ENCODE measurements at regions not wholly inside any gene's neighbourhood (a gene's known extent, or its start where the extent isn't known, plus 50 kb on each side); places are given as distances from the start of the nearest gene placed in this dataset.
"Not testable (repeated sequence)": the region's sequence is repeated elsewhere in the genome, so short reads cannot be mapped to it uniquely, and the experiment has no call there.

- DNase-seq: no peak
Measured at GRCh38 chr10:94232711-94233383, 129.9 kb downstream of the NOC3L start.

GRCh38 chr10:94235461-94235860 is 127.3 kb downstream of the NOC3L start:
- DNase-seq: no peak

GRCh38 chr10:94238006-94238617 is 124.6 kb downstream of the NOC3L start:
- no peak for DNase-seq

- DNase-seq: no peak
Measured at GRCh38 chr10:94239696-94240095, 123.0 kb downstream of the NOC3L start.

- DNase-seq: no peak
Measured at GRCh38 chr10:94240491-94240890, 122.2 kb downstream of the NOC3L start.

GRCh38 chr10:94240901-94241300 is 121.8 kb downstream of the NOC3L start:
- DNase-seq: no peak

DNA sequence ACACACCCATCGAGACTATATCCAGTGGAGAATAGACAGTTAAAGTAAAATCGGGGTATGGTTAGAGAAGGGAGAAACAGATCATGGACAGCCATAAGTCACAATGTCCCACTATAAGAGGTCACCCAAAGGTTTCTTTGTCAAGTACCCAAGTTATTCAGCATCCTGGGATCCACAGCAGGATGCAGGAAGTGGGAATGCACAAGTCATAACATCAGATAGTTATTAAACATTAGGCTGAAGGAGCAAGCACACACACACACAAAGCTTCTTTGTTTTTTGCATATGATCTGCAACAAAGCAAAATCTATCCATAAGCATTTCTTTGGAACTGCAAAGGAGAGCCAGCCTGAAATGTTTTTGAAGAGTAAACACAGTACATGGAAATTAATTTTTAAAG is 111.6 kb downstream of the NOC3L start:
- no peak for DNase-seq

DNA sequence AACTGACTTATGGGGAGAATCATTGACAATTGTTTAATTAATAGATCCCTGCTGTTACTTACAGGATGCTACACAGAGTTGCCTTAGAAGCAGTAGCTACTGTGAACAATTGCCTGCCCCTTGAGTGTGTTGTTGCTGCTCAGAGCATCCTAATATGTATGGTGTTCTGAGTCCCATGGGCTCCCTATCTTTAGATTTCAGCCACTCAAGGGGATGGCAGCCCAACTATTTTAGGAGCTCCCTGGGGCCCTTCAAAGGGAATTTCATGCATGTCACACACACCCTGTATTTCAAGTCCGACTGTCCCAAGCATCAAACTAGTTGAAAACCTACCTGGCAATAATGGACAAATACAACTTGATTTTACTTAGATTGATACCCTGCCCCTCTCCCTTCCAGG is 111.2 kb downstream of the NOC3L start:
- DNase-seq: no peak

DNA sequence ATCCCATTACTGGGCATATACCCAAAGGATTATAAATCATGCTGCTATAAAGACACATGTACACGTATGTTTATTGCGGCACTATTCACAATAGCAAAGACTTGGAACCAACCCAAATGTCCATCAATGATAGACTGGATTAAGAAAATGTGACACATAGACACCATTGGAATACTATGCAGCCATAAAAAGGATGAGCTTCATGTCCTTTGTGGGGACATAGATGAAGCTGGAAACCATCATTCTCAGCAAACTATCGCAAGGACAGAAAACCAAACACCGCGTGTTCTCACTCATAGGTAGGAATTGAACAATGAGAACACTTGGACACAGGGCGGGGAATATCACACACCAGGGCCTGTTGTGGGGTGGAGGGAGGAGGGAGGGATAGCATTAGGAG is 105.3 kb downstream of the NOC3L start:
- DNase-seq: not testable (repeated sequence)

DNA sequence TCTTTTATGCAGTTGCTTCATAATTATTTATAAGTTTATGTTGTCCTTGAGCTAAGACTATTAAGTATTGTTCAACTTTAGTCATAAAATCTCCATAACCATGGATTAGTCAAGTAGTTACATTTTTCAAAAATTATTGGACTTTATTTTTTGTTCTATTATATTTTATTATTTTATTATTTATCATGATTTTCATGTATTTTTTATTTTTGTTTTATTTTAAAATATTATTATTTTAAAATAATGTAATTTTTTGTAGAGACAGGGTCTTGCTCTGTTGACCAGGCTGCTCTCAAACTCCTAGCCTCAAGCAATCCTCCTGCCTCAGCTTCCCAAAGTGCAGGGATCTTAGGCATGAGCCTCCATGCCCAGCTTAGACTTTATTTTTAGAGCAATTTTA is 102.3 kb downstream of the NOC3L start:
- no peak for DNase-seq

DNA sequence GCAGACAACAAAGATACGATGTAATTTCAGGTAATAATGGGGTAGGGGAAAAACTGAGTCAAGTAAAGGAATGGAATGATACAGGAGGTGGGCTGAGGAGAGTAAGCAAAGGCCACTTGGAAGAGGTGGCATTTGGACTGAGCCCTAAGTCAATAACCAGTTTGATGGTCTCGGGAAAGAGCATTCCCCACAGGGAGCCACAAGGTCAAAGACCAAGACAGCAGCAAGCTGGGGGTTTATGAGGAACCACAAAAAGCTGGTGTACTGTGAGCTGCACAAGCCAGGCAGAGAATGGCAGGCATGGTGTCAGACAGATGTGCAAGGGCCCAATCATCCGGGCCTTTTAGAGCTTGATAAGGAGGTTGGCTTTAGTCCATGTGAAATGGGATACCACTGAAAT is 98.7 kb downstream of the NOC3L start:
- DNase-seq: no peak

GRCh38 chr10:94266091-94266490 is 96.6 kb downstream of the NOC3L start:
- DNase-seq: no peak

DNA sequence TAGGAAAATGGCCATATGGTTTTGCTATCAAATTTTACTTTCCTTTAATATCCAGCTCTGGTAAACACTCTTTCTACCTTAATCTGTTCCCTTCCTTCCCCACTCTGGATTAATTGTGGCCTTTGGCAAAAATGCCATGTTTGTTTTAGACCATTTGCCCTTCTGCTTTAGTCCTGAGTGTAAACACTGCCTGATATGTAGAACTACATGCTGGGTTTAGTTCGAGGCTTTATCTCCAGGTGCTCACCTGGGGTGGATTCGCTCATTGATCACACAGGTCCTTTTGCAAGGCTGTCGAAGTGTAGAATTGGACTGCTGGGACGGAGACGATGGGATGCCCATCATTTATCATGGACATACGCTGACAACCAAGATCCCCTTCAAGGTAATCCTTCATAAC is 94.1 kb downstream of the NOC3L start:
- DNase-seq: no peak

GRCh38 chr10:94274142-94274787 is 88.5 kb downstream of the NOC3L start:
- DNase-seq: no peak

- no peak for DNase-seq
Measured at GRCh38 chr10:94276140-94276539, 86.6 kb downstream of the NOC3L start.

- DNase-seq: no peak
Measured at GRCh38 chr10:94277450-94277849, 85.3 kb downstream of the NOC3L start.

DNA sequence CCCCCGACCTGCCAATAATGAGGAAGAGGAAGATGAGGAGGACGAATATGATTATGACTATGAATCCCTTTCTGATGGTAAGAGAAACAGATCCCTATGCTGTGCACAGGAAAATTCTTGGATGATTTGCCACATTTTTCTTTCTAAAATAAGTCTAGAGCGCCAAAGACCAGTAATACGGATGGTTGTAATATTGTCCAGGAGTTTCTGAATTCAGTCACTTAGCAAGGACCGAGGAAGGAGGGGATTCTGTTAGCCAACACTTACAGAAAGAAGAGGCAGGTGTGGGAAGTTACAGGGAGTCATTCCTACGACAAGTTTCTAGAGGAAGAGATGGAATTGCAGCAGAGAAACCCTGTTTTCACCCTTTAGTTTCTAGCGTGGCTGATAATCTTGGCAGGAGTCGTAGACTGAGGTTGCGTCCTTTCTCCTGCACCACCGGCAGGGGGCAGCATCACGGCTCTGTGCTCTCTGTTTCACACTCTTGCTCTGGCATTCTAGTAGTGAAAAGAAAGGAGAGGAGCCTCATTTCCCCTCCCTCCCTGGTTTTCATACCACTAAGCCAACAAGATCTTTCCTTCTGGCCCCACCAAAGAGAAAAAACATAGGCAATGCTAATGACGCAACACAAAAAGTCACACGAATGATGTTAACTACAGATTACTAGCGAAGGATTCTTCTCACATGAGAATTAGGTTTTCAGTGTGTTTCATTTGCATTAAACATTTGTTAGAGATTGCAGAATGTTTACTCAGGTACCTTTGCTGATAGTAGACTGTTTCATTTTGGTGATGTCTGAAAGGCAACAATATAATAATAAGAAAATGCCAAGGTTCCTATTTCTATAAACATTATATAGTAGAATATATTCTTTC is 82.7 kb downstream of the NOC3L start:
- DNase-seq: peak in 1 of 2 experiments; percentile 2

DNA sequence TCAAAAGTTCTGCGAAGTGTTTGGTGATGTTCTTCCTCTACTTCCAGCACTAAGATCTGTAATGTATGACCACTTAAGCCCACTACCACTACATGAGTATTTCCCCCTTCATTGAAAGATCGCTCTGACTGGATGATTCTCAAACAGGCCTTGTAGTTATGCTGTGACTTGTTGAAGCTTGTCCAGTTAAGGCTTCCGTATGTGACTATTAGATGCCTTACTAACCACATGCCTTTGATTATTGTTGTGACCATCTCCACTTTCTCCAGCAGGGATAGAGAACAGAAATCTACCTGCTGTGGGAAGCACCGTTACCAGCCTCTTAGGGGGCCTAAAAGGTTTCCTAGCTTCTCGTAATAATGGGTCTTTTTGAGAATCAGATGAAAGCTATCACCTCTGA is 81.1 kb downstream of the NOC3L start:
- DNase-seq: no peak

DNA sequence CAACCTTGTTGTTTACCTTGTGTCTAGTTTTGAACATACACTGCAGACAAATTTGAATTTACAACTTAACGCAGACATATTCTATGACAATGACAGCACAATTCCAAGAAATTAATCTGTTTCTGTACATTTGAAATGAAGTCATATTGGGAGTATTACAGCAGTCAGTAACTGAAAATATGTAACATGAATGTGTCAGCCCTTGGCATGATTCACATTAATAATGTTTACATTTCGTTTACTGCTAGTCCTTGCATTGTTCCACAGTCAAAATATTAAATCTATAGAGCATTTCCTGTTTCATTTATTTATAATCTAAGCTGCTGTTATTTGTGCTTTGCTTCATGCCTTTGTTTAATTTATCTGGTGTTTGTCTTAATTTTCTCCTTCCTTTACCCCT is 80.4 kb downstream of the NOC3L start:
- no peak for DNase-seq

Data from NCI-H187 (cell line).